ENCODE measurements at regions not wholly inside any gene's neighbourhood (a gene's known extent, or its start where the extent isn't known, plus 50 kb on each side); places are given as distances from the start of the nearest gene placed in this dataset.

GRCh38 chr12:86743875-86744536, 487.8 kb upstream of the MGAT4C start:
- no peak overlapping the region for H3K27ac ChIP-seq (ENCODE audit: low read depth, low read length)
- H3K9me3 ChIP-seq (ENCODE audit: control insufficient read depth, insufficient read depth, low read depth, low read length), result no peaks in the 10 kb centered on the region
- no peak overlapping the region for H3K4me3 ChIP-seq (ENCODE audit: low read depth, low read length)
- no peaks in the 10 kb centered on the region for H3K27me3 ChIP-seq (ENCODE audit: control insufficient read depth, insufficient read depth, low read length)
- no peak overlapping the region for H3K9ac ChIP-seq (ENCODE audit: low read length)
- no peaks in the 10 kb centered on the region for H3K4me1 ChIP-seq (ENCODE audit: control insufficient read depth, insufficient read depth, low read length)
- H3K36me3 ChIP-seq (ENCODE audit: control insufficient read depth, insufficient read depth, low read length), result no peaks in the 10 kb centered on the region

- H3K4me1 ChIP-seq (ENCODE audit: control insufficient read depth, insufficient read depth, low read length), result no peaks in the 10 kb centered on the region
- H3K27me3 ChIP-seq (ENCODE audit: control insufficient read depth, insufficient read depth, low read length), result no peaks in the 10 kb centered on the region
- H3K9me3 ChIP-seq (ENCODE audit: control insufficient read depth, insufficient read depth, low read depth, low read length), result no peaks in the 10 kb centered on the region
- no peaks in the 10 kb centered on the region for H3K36me3 ChIP-seq (ENCODE audit: control insufficient read depth, insufficient read depth, low read length)
- no peak overlapping the region for H3K4me3 ChIP-seq (ENCODE audit: low read depth, low read length)
- no peak overlapping the region for H3K9ac ChIP-seq (ENCODE audit: low read length)
- H3K27ac ChIP-seq (ENCODE audit: low read depth, low read length), result no peak overlapping the region
Measured at GRCh38 chr12:86741531-86741930, 485.3 kb upstream of the MGAT4C start.

- H3K4me1 ChIP-seq (ENCODE audit: control insufficient read depth, insufficient read depth, low read length), result no peaks in the 10 kb centered on the region
- H3K4me3 ChIP-seq (ENCODE audit: low read depth, low read length), result no peak overlapping the region
- H3K27me3 ChIP-seq (ENCODE audit: control insufficient read depth, insufficient read depth, low read length), result no peaks in the 10 kb centered on the region
- H3K36me3 ChIP-seq (ENCODE audit: control insufficient read depth, insufficient read depth, low read length), result no peaks in the 10 kb centered on the region
- H3K27ac ChIP-seq (ENCODE audit: low read depth, low read length), result no peak overlapping the region
- H3K9me3 ChIP-seq (ENCODE audit: control insufficient read depth, insufficient read depth, low read depth, low read length), result peaks cover 4% of the 10 kb centered on the region; the same call in 1 of the 2 replicates
- H3K9ac ChIP-seq (ENCODE audit: low read length), result no peak overlapping the region
Measured at GRCh38 chr12:86735851-86736250, 479.7 kb upstream of the MGAT4C start.

GRCh38 chr12:86735072-86735471, 478.9 kb upstream of the MGAT4C start:
- H3K27ac ChIP-seq (ENCODE audit: low read depth, low read length), result no peak overlapping the region
- no peaks in the 10 kb centered on the region for H3K27me3 ChIP-seq (ENCODE audit: control insufficient read depth, insufficient read depth, low read length)
- H3K4me3 ChIP-seq (ENCODE audit: low read depth, low read length), result no peak overlapping the region
- peaks cover 4% of the 10 kb centered on the region; the same call in 1 of the 2 replicates for H3K9me3 ChIP-seq (ENCODE audit: control insufficient read depth, insufficient read depth, low read depth, low read length)
- H3K4me1 ChIP-seq (ENCODE audit: control insufficient read depth, insufficient read depth, low read length), result no peaks in the 10 kb centered on the region
- H3K36me3 ChIP-seq (ENCODE audit: control insufficient read depth, insufficient read depth, low read length), result no peaks in the 10 kb centered on the region
- H3K9ac ChIP-seq (ENCODE audit: low read length), result no peak overlapping the region

- no peak overlapping the region for H3K9ac ChIP-seq (ENCODE audit: low read length)
Measured at GRCh38 chr12:86730233-86730632, 474.0 kb upstream of the MGAT4C start.

GRCh38 chr12:86729739-86730138, 473.5 kb upstream of the MGAT4C start:
- H3K4me3 ChIP-seq (ENCODE audit: low read depth, low read length), result no peak overlapping the region
- no peak overlapping the region for H3K9ac ChIP-seq (ENCODE audit: low read length)
- H3K9me3 ChIP-seq (ENCODE audit: control insufficient read depth, insufficient read depth, low read depth, low read length), result peaks cover 4% of the 10 kb centered on the region; the same call in 1 of the 2 replicates
- no peaks in the 10 kb centered on the region for H3K4me1 ChIP-seq (ENCODE audit: control insufficient read depth, insufficient read depth, low read length)
- H3K27ac ChIP-seq (ENCODE audit: low read depth, low read length), result no peak overlapping the region
- no peaks in the 10 kb centered on the region for H3K36me3 ChIP-seq (ENCODE audit: control insufficient read depth, insufficient read depth, low read length)
- no peaks in the 10 kb centered on the region for H3K27me3 ChIP-seq (ENCODE audit: control insufficient read depth, insufficient read depth, low read length)

More at GRCh38 chr12:86730233-86730632, 474.0 kb upstream of the MGAT4C start:
- Histone ChIP-seq H3K9me3 (ENCODE audit: control insufficient read depth, insufficient read depth, low read depth, low read length) (peaks cover 4% of the 10 kb centered on the region; the same call in 1 of the 2 replicates), H3K4me3 (ENCODE audit: low read depth, low read length) (no peak overlapping the region), H3K36me3 (ENCODE audit: control insufficient read depth, insufficient read depth, low read length) (no peaks in the 10 kb centered on the region), H3K27ac (ENCODE audit: low read depth, low read length) (no peak overlapping the region), H3K27me3 (ENCODE audit: control insufficient read depth, insufficient read depth, low read length) (no peaks in the 10 kb centered on the region), H3K4me1 (ENCODE audit: control insufficient read depth, insufficient read depth, low read length) (no peaks in the 10 kb centered on the region)

GRCh38 chr12:86727160-86727559, 471.0 kb upstream of the MGAT4C start:
- Histone ChIP-seq H3K4me3 (ENCODE audit: low read depth, low read length) (no peak overlapping the region), H3K27ac (ENCODE audit: low read depth, low read length) (no peak overlapping the region), H3K36me3 (ENCODE audit: control insufficient read depth, insufficient read depth, low read length) (no peaks in the 10 kb centered on the region), H3K9ac (ENCODE audit: low read length) (no peak overlapping the region), H3K9me3 (ENCODE audit: control insufficient read depth, insufficient read depth, low read depth, low read length) (no peaks in the 10 kb centered on the region), H3K27me3 (ENCODE audit: control insufficient read depth, insufficient read depth, low read length) (no peaks in the 10 kb centered on the region), H3K4me1 (ENCODE audit: control insufficient read depth, insufficient read depth, low read length) (peaks cover 5% of the 10 kb centered on the region; the same call in 1 of the 2 replicates)

GRCh38 chr12:86724716-86725115, 468.5 kb upstream of the MGAT4C start:
- peaks cover 5% of the 10 kb centered on the region; the same call in 1 of the 2 replicates for H3K4me1 ChIP-seq (ENCODE audit: control insufficient read depth, insufficient read depth, low read length)
- no peak overlapping the region for H3K9ac ChIP-seq (ENCODE audit: low read length)
- H3K36me3 ChIP-seq (ENCODE audit: control insufficient read depth, insufficient read depth, low read length), result no peaks in the 10 kb centered on the region
- no peak overlapping the region for H3K4me3 ChIP-seq (ENCODE audit: low read depth, low read length)
- H3K27me3 ChIP-seq (ENCODE audit: control insufficient read depth, insufficient read depth, low read length), result no peaks in the 10 kb centered on the region
- no peaks in the 10 kb centered on the region for H3K9me3 ChIP-seq (ENCODE audit: control insufficient read depth, insufficient read depth, low read depth, low read length)
- H3K27ac ChIP-seq (ENCODE audit: low read depth, low read length), result no peak overlapping the region

GRCh38 chr12:86723326-86723725, 467.1 kb upstream of the MGAT4C start:
- H3K9me3 ChIP-seq (ENCODE audit: control insufficient read depth, insufficient read depth, low read depth, low read length), result no peaks in the 10 kb centered on the region
- H3K27me3 ChIP-seq (ENCODE audit: control insufficient read depth, insufficient read depth, low read length), result no peaks in the 10 kb centered on the region
- peaks cover 5% of the 10 kb centered on the region; the same call in 1 of the 2 replicates for H3K4me1 ChIP-seq (ENCODE audit: control insufficient read depth, insufficient read depth, low read length)
- H3K4me3 ChIP-seq (ENCODE audit: low read depth, low read length), result no peak overlapping the region
- H3K27ac ChIP-seq (ENCODE audit: low read depth, low read length), result no peak overlapping the region
- H3K9ac ChIP-seq (ENCODE audit: low read length), result no peak overlapping the region
- no peaks in the 10 kb centered on the region for H3K36me3 ChIP-seq (ENCODE audit: control insufficient read depth, insufficient read depth, low read length)

- Histone ChIP-seq H3K4me1 (ENCODE audit: control insufficient read depth, insufficient read depth, low read length) (peaks cover 5% of the 10 kb centered on the region; the same call in 1 of the 2 replicates), H3K9ac (ENCODE audit: low read length) (no peak overlapping the region), H3K27me3 (ENCODE audit: control insufficient read depth, insufficient read depth, low read length) (no peaks in the 10 kb centered on the region), H3K4me3 (ENCODE audit: low read depth, low read length) (no peak overlapping the region), H3K27ac (ENCODE audit: low read depth, low read length) (no peak overlapping the region), H3K9me3 (ENCODE audit: control insufficient read depth, insufficient read depth, low read depth, low read length) (no peaks in the 10 kb centered on the region), H3K36me3 (ENCODE audit: control insufficient read depth, insufficient read depth, low read length) (no peaks in the 10 kb centered on the region)
Measured at GRCh38 chr12:86721713-86722397, 465.7 kb upstream of the MGAT4C start.

GRCh38 chr12:86719381-86719780, 463.2 kb upstream of the MGAT4C start:
- H3K27ac ChIP-seq (ENCODE audit: low read depth, low read length), result no peak overlapping the region
- no peak overlapping the region for H3K9ac ChIP-seq (ENCODE audit: low read length)
- peaks cover 5% of the 10 kb centered on the region; the same call in 1 of the 2 replicates for H3K4me1 ChIP-seq (ENCODE audit: control insufficient read depth, insufficient read depth, low read length)
- H3K4me3 ChIP-seq (ENCODE audit: low read depth, low read length), result no peak overlapping the region
- H3K9me3 ChIP-seq (ENCODE audit: control insufficient read depth, insufficient read depth, low read depth, low read length), result peaks cover 2% of the 10 kb centered on the region; the same call in 1 of the 2 replicates
- no peaks in the 10 kb centered on the region for H3K36me3 ChIP-seq (ENCODE audit: control insufficient read depth, insufficient read depth, low read length)
- no peaks in the 10 kb centered on the region for H3K27me3 ChIP-seq (ENCODE audit: control insufficient read depth, insufficient read depth, low read length)

Data from HUES6 (cell line).